Stimulated activated effector memory CD8-positive, alpha-beta T cell treated with anti-CD3 and anti-CD28 coated beads, Interleukin-12 subunit alpha, Interleukin-12 subunit beta, amount 100 ng/mL, for 72 hours (primary cell): ENCODE measurements at regions not wholly inside any gene's neighbourhood (a gene's known extent, or its start where the extent isn't known, plus 50 kb on each side); places are given as distances from the start of the nearest gene placed in this dataset.
A peak's percentile ranks its signal among the peaks of the same experiment; 100 is the strongest.

Source experiments
- ATAC-seq: fragments of 150-1000 bp; cut with Tn5 transposase; 2 replicates; pipeline ENCODE4 v1.10.0; 2021
- DNase-seq, 2 donors: peaks; one replicate each; pipeline ENCODE4 v3.0.0; 2021 to 2022; ENCODE audit warnings: low spot score in 2 of 2
- H3K27ac Mint-ChIP-seq: one replicate; pipeline ENCODE4 v1.8.0; 2022; ENCODE audit warnings: mild to moderate bottlenecking, mixed read lengths
- H3K36me3 Mint-ChIP-seq: one replicate; pipeline ENCODE4 v1.8.0; 2022; ENCODE audit warnings: mild to moderate bottlenecking, mixed read lengths
- H3K4me1 Mint-ChIP-seq: one replicate; pipeline ENCODE4 v1.8.0; 2022; ENCODE audit warnings: mixed read lengths
- H3K4me3 Mint-ChIP-seq: one replicate; pipeline ENCODE4 v1.8.0; 2022; ENCODE audit warnings: mild to moderate bottlenecking, mixed read lengths
- H3K9me3 Mint-ChIP-seq: one replicate; pipeline ENCODE4 v1.8.0; 2022; ENCODE audit warnings: mixed read lengths

GRCh38 chr3:112744106-112744505, 102.6 kb downstream of the CD200R1L start:
- no peak overlapping the region for H3K4me3 Mint-ChIP-seq
- ATAC-seq (no peak), DNase-seq (no peak)
- no peak overlapping the region for H3K27ac Mint-ChIP-seq
- no peaks in the 10 kb centered on the region for H3K36me3 Mint-ChIP-seq
- peaks cover 24% of the 10 kb centered on the region for H3K4me1 Mint-ChIP-seq
- H3K9me3 Mint-ChIP-seq: no peaks in the 10 kb centered on the region

GRCh38 chr3:112742934-112743333, 102.0 kb upstream of the CCDC80 start:
- ATAC-seq: no peak
- peaks cover 24% of the 10 kb centered on the region for H3K4me1 Mint-ChIP-seq

GRCh38 chr3:112741983-112742382, 101.0 kb upstream of the CCDC80 start:
- Mint-ChIP-seq H3K4me1 (peaks cover 29% of the 10 kb centered on the region), H3K9me3 (no peaks in the 10 kb centered on the region), H3K27ac (no peak overlapping the region), H3K36me3 (no peaks in the 10 kb centered on the region), H3K4me3 (no peak overlapping the region)
- DNase-seq (no peak), ATAC-seq (no peak)

More at GRCh38 chr3:112742934-112743333, 102.0 kb upstream of the CCDC80 start:
- DNase-seq: no peak
- Mint-ChIP-seq H3K9me3 (no peaks in the 10 kb centered on the region), H3K4me3 (no peak overlapping the region), H3K36me3 (no peaks in the 10 kb centered on the region), H3K27ac (no peak overlapping the region)

GRCh38 chr3:112740835-112741234, 99.9 kb upstream of the CCDC80 start:
- DNase-seq (no peak), ATAC-seq (no peak)
- Mint-ChIP-seq H3K9me3 (no peaks in the 10 kb centered on the region), H3K4me3 (no peak overlapping the region), H3K36me3 (no peaks in the 10 kb centered on the region), H3K27ac (peak overlapping the region; percentile 69), H3K4me1 (peaks cover 41% of the 10 kb centered on the region)

- DNase-seq: no peak
- Mint-ChIP-seq H3K4me1 (peaks cover 47% of the 10 kb centered on the region), H3K9me3 (no peaks in the 10 kb centered on the region), H3K27ac (no peak overlapping the region), H3K36me3 (no peaks in the 10 kb centered on the region), H3K4me3 (no peak overlapping the region)
- ATAC-seq: no peak
Measured at GRCh38 chr3:112739252-112739965, 98.5 kb upstream of the CCDC80 start.

- no peaks in the 10 kb centered on the region for H3K36me3 Mint-ChIP-seq
- peak overlapping the region; percentile 8 for H3K27ac Mint-ChIP-seq
- H3K4me3 Mint-ChIP-seq: no peak overlapping the region
- DNase-seq (no peak), ATAC-seq (no peak)
- H3K4me1 Mint-ChIP-seq: peaks cover 48% of the 10 kb centered on the region
- H3K9me3 Mint-ChIP-seq: no peaks in the 10 kb centered on the region
Measured at GRCh38 chr3:112738366-112738765, 97.4 kb upstream of the CCDC80 start.

- DNase-seq (no peak), ATAC-seq (peak; percentile 65)
- Mint-ChIP-seq H3K36me3 (no peaks in the 10 kb centered on the region), H3K9me3 (no peaks in the 10 kb centered on the region), H3K27ac (peak overlapping the region; percentile 11), H3K4me1 (peaks cover 48% of the 10 kb centered on the region), H3K4me3 (no peak overlapping the region)
Measured at GRCh38 chr3:112736805-112737566, 96.0 kb upstream of the CCDC80 start.

- Mint-ChIP-seq H3K9me3 (no peaks in the 10 kb centered on the region), H3K4me1 (peaks cover 42% of the 10 kb centered on the region), H3K36me3 (no peaks in the 10 kb centered on the region), H3K4me3 (no peak overlapping the region), H3K27ac (peak overlapping the region; percentile 11)
- ATAC-seq (no peak), DNase-seq (no peak)
Measured at GRCh38 chr3:112736386-112736785, 95.4 kb upstream of the CCDC80 start.

GRCh38 chr3:112735926-112736325, 95.0 kb upstream of the CCDC80 start:
- ATAC-seq (no peak), DNase-seq (no peak)
- no peak overlapping the region for H3K4me3 Mint-ChIP-seq
- H3K9me3 Mint-ChIP-seq: no peaks in the 10 kb centered on the region
- H3K4me1 Mint-ChIP-seq: peaks cover 41% of the 10 kb centered on the region
- no peaks in the 10 kb centered on the region for H3K36me3 Mint-ChIP-seq
- peak overlapping the region; percentile 11 for H3K27ac Mint-ChIP-seq

GRCh38 chr3:112734736-112735350, 93.9 kb upstream of the CCDC80 start:
- DNase-seq: peak; percentile 60 to 88
- Mint-ChIP-seq H3K9me3 (no peaks in the 10 kb centered on the region), H3K36me3 (no peaks in the 10 kb centered on the region), H3K27ac (no peak overlapping the region), H3K4me3 (no peak overlapping the region), H3K4me1 (peaks cover 30% of the 10 kb centered on the region)
- ATAC-seq: peak; percentile 72

GRCh38 chr3:112734171-112734570, 93.2 kb upstream of the CCDC80 start:
- no peak overlapping the region for H3K4me3 Mint-ChIP-seq
- H3K27ac Mint-ChIP-seq: no peak overlapping the region
- ATAC-seq (peak; percentile 73), DNase-seq (no peak)
- no peaks in the 10 kb centered on the region for H3K36me3 Mint-ChIP-seq
- H3K9me3 Mint-ChIP-seq: no peaks in the 10 kb centered on the region
- peaks cover 24% of the 10 kb centered on the region for H3K4me1 Mint-ChIP-seq

- peaks cover 7% of the 10 kb centered on the region for H3K4me1 Mint-ChIP-seq
- H3K9me3 Mint-ChIP-seq: no peaks in the 10 kb centered on the region
- DNase-seq (no peak), ATAC-seq (no peak)
- H3K36me3 Mint-ChIP-seq: no peaks in the 10 kb centered on the region
- H3K4me3 Mint-ChIP-seq: no peak overlapping the region
- no peak overlapping the region for H3K27ac Mint-ChIP-seq
Measured at GRCh38 chr3:112730210-112730609, 89.3 kb upstream of the CCDC80 start.

- no peak for DNase-seq
- H3K4me1 Mint-ChIP-seq: no peaks in the 10 kb centered on the region
- ATAC-seq: no peak
- no peak overlapping the region for H3K4me3 Mint-ChIP-seq
- no peaks in the 10 kb centered on the region for H3K36me3 Mint-ChIP-seq
- no peaks in the 10 kb centered on the region for H3K9me3 Mint-ChIP-seq
- no peak overlapping the region for H3K27ac Mint-ChIP-seq
Measured at GRCh38 chr3:112721231-112721630, 80.3 kb upstream of the CCDC80 start.

GRCh38 chr3:112718967-112719366, 78.0 kb upstream of the CCDC80 start:
- no peak for ATAC-seq
- no peaks in the 10 kb centered on the region for H3K4me1 Mint-ChIP-seq
- H3K4me3 Mint-ChIP-seq: no peak overlapping the region
- no peak for DNase-seq
- H3K27ac Mint-ChIP-seq: no peak overlapping the region
- no peaks in the 10 kb centered on the region for H3K36me3 Mint-ChIP-seq
- no peaks in the 10 kb centered on the region for H3K9me3 Mint-ChIP-seq

GRCh38 chr3:112718516-112718915, 77.6 kb upstream of the CCDC80 start:
- Mint-ChIP-seq H3K4me1 (no peaks in the 10 kb centered on the region), H3K4me3 (no peak overlapping the region), H3K27ac (no peak overlapping the region), H3K9me3 (no peaks in the 10 kb centered on the region), H3K36me3 (no peaks in the 10 kb centered on the region)
- ATAC-seq (no peak), DNase-seq (no peak)

- Mint-ChIP-seq H3K36me3 (no peaks in the 10 kb centered on the region), H3K4me3 (no peak overlapping the region)
Measured at GRCh38 chr3:112709911-112710310, 69.0 kb upstream of the CCDC80 start.

More at GRCh38 chr3:112709911-112710310, 69.0 kb upstream of the CCDC80 start:
- Mint-ChIP-seq H3K27ac (no peak overlapping the region), H3K4me1 (no peaks in the 10 kb centered on the region), H3K9me3 (no peaks in the 10 kb centered on the region)
- ATAC-seq: no peak
- no peak for DNase-seq
